Endometrium (tissue), 2 donors: ENCODE measurements at regions not wholly inside any gene's neighbourhood (a gene's known extent, or its start where the extent isn't known, plus 50 kb on each side); places are given as distances from the start of the nearest gene placed in this dataset.

Experiments used
- FAIRE-seq: peaks from 2 replicates; lab custom pipeline; 2012; peaks lifted over from hg19 to GRCh38; lab: Jason Lieb, UNC
- donor health status: control.
- donor health status: control.

GRCh38 chr18:40949114-40949950 is 1005.7 kb upstream of the PIK3C3 start:
- no peak for FAIRE-seq

GRCh38 chr18:40944576-40944975 is 1010.5 kb upstream of the PIK3C3 start:
- no peak for FAIRE-seq

- FAIRE-seq = no peak
Observed at GRCh38 chr18:40939656-40940515, 1015.1 kb upstream of the PIK3C3 start.

- FAIRE-seq = no peak
Observed at GRCh38 chr18:40938615-40939014, 1016.4 kb upstream of the PIK3C3 start.

GRCh38 chr18:40937386-40937785 is 1017.6 kb upstream of the PIK3C3 start:
- FAIRE-seq = no peak

- no peak for FAIRE-seq
Observed at GRCh38 chr18:40935423-40935822, 1019.6 kb upstream of the PIK3C3 start.

GRCh38 chr18:40932862-40933261 is 1022.2 kb upstream of the PIK3C3 start:
- FAIRE-seq = no peak

GRCh38 chr18:40930211-40930882 is 1024.7 kb upstream of the PIK3C3 start:
- no peak for FAIRE-seq

GRCh38 chr18:40929399-40929798 is 1025.6 kb upstream of the PIK3C3 start:
- FAIRE-seq = no peak

- peak; percentile 39 for FAIRE-seq
Observed at GRCh38 chr18:40926679-40927078, 1028.4 kb upstream of the PIK3C3 start.

GRCh38 chr18:40925071-40925541 is 1029.9 kb upstream of the PIK3C3 start:
- FAIRE-seq = no peak

GRCh38 chr18:40921845-40922629 is 1033.0 kb upstream of the PIK3C3 start:
- no peak for FAIRE-seq

GRCh38 chr18:40917056-40917455 is 1038.0 kb upstream of the PIK3C3 start:
- FAIRE-seq = no peak

- FAIRE-seq = no peak
Observed at GRCh38 chr18:40915724-40916123, 1039.3 kb upstream of the PIK3C3 start.

- FAIRE-seq = no peak
Observed at GRCh38 chr18:40911582-40912254, 1043.3 kb upstream of the PIK3C3 start.

GRCh38 chr18:40911041-40911440 is 1044.0 kb upstream of the PIK3C3 start:
- FAIRE-seq = no peak

GRCh38 chr18:40907842-40908241 is 1047.2 kb upstream of the PIK3C3 start:
- FAIRE-seq = no peak

GRCh38 chr18:40904295-40904694 is 1050.7 kb upstream of the PIK3C3 start:
- no peak for FAIRE-seq

- no peak for FAIRE-seq
Observed at GRCh38 chr18:40902436-40902835, 1052.6 kb upstream of the PIK3C3 start.

GRCh38 chr18:40897884-40898283 is 1057.2 kb upstream of the PIK3C3 start:
- no peak for FAIRE-seq

- no peak for FAIRE-seq
Observed at GRCh38 chr18:40883271-40883670, 1071.8 kb upstream of the PIK3C3 start.
